ENCODE measurements at regions not wholly inside any gene's neighbourhood (a gene's known extent, or its start where the extent isn't known, plus 50 kb on each side); places are given as distances from the start of the nearest gene placed in this dataset.

- no peaks in the 10 kb centered on the region for H3K4me1 Mint-ChIP-seq
- no peak overlapping the region for H3K27ac Mint-ChIP-seq
- H3K36me3 Mint-ChIP-seq (ENCODE audit: low read depth) = no peaks in the 10 kb centered on the region
- no peak for TF ChIP-seq CTCF (IDR thresholded peaks at IDR 0.05; ENCODE audit: unreplicated experiment in 3 of 3)
- H3K9me3 Mint-ChIP-seq = no peaks in the 10 kb centered on the region
- H3K4me3 Mint-ChIP-seq = no peak overlapping the region
- H3K27me3 Mint-ChIP-seq (ENCODE audit: low read depth) = no peaks in the 10 kb centered on the region
These were observed 67.9 kb upstream of the MAGI3 start for GRCh38 chr1:113322439-113322838.

- H3K9me3 Mint-ChIP-seq = no peaks in the 10 kb centered on the region
- H3K36me3 Mint-ChIP-seq (ENCODE audit: low read depth) = no peaks in the 10 kb centered on the region
- H3K4me1 Mint-ChIP-seq = no peaks in the 10 kb centered on the region
- H3K4me3 Mint-ChIP-seq = no peak overlapping the region
- no peak overlapping the region for H3K27ac Mint-ChIP-seq
- TF ChIP-seq CTCF (IDR thresholded peaks at IDR 0.05; ENCODE audit: unreplicated experiment in 3 of 3) = no peak
- H3K27me3 Mint-ChIP-seq (ENCODE audit: low read depth) = no peaks in the 10 kb centered on the region
These were observed 65.3 kb upstream of the MAGI3 start for GRCh38 chr1:113325022-113325421.

GRCh38 chr1:113326976-113327375 is 63.3 kb upstream of the MAGI3 start:
- H3K27me3 Mint-ChIP-seq (ENCODE audit: low read depth) = no peaks in the 10 kb centered on the region
- H3K4me3 Mint-ChIP-seq = no peak overlapping the region
- H3K36me3 Mint-ChIP-seq (ENCODE audit: low read depth) = no peaks in the 10 kb centered on the region
- no peaks in the 10 kb centered on the region for H3K4me1 Mint-ChIP-seq
- H3K9me3 Mint-ChIP-seq = no peaks in the 10 kb centered on the region
- H3K27ac Mint-ChIP-seq = no peak overlapping the region
- no peak for TF ChIP-seq CTCF (IDR thresholded peaks at IDR 0.05; ENCODE audit: unreplicated experiment in 3 of 3)

GRCh38 chr1:113333056-113333455 is 57.3 kb upstream of the MAGI3 start:
- H3K27ac Mint-ChIP-seq = no peak overlapping the region
- no peaks in the 10 kb centered on the region for H3K36me3 Mint-ChIP-seq (ENCODE audit: low read depth)
- peaks cover 2% of the 10 kb centered on the region for H3K9me3 Mint-ChIP-seq
- H3K4me3 Mint-ChIP-seq = no peak overlapping the region
- H3K4me1 Mint-ChIP-seq = no peaks in the 10 kb centered on the region
- TF ChIP-seq CTCF (IDR thresholded peaks at IDR 0.05; ENCODE audit: unreplicated experiment in 3 of 3) = no peak
- no peaks in the 10 kb centered on the region for H3K27me3 Mint-ChIP-seq (ENCODE audit: low read depth)

- no peak for TF ChIP-seq CTCF (IDR thresholded peaks at IDR 0.05; ENCODE audit: unreplicated experiment in 3 of 3)
- Mint-ChIP-seq H3K4me3 (no peak overlapping the region), H3K27me3 (ENCODE audit: low read depth) (no peaks in the 10 kb centered on the region), H3K9me3 (peaks cover 9% of the 10 kb centered on the region), H3K4me1 (no peaks in the 10 kb centered on the region), H3K27ac (no peak overlapping the region), H3K36me3 (ENCODE audit: low read depth) (no peaks in the 10 kb centered on the region)
These were observed 50.3 kb upstream of the MAGI3 start for GRCh38 chr1:113340038-113340437.

Data from nephron (organoid).